Panc1 (cell line): ENCODE measurements at regions not wholly inside any gene's neighbourhood (a gene's known extent, or its start where the extent isn't known, plus 50 kb on each side); places are given as distances from the start of the nearest gene placed in this dataset.

ENCODE experiments used
- ATAC-seq: fragments of 200-7000 bp; cut with Tn5 transposase; 2 replicates; pipeline ENCODE4 v1.9.1; 2020; ENCODE audit warnings: mild to moderate bottlenecking, moderate library complexity
- BruUV-seq: library from RNA; stranded (reverse); fragments of 400-500 nt; replicated peaks from 2 replicates; lab custom pipeline; 2021; lab: Mats Ljungman, UMichigan
- CTCF ChIA-PET: fragments of 300-600 bp; sonication (Branson Sonifier 250); formaldehyde crosslinking; loops from one replicate; lab custom pipeline; 2022; ENCODE audit warnings: antibody characterized with exemption; lab: Charles Lee
- POLR2A ChIA-PET: fragments of 300-600 bp; sonication (Branson Sonifier 250); formaldehyde crosslinking; loops from one replicate; lab custom pipeline; 2022; ENCODE audit warnings: antibody characterized with exemption; lab: Charles Lee
- DNase-seq: peaks from one replicate; pipeline ENCODE4 v3.0.0-alpha.2; 2010; ENCODE audit warnings: low read depth, low spot score
- H3K27ac ChIP-seq: 2 replicates; pipeline ENCODE4 v1.5.1; 2011; ENCODE audit warnings: mild to moderate bottlenecking, low read length, inconsistent platforms
- H3K27me3 ChIP-seq: fragments of 200-500 bp; sonication (Bioruptor generic); 2 replicates; pipeline ENCODE4 v1.6.0; 2014; ENCODE audit warnings: low read length, inconsistent platforms; ENCODE audit not compliant: control insufficient read depth, insufficient read depth
- H3K36me3 ChIP-seq: fragments of 200-500 bp; sonication (Bioruptor generic); 2 replicates; pipeline ENCODE4 v1.5.1; 2014; ENCODE audit warnings: inconsistent platforms, mild to moderate bottlenecking, low read length, moderate library complexity; ENCODE audit not compliant: control insufficient read depth, insufficient read depth
- H3K4me1 ChIP-seq: 2 replicates; pipeline ENCODE4 v1.5.1; 2011; ENCODE audit warnings: inconsistent platforms, mild to moderate bottlenecking, low read length, moderate library complexity; ENCODE audit not compliant: control insufficient read depth, insufficient read depth
- H3K4me3 ChIP-seq, 2 experiments: 2 replicates each; pipeline ENCODE4 v1.5.1; 2011 to 2012; ENCODE audit warnings: low read depth in 2 of 2, low read length in 2 of 2, mild to moderate bottlenecking in 2 of 2, inconsistent platforms in 1 of 2, moderate library complexity in 1 of 2
- H3K9me3 ChIP-seq: fragments of 200-500 bp; sonication (Bioruptor generic); 2 replicates; pipeline ENCODE4 v1.5.1; 2014; ENCODE audit warnings: low read depth, mild to moderate bottlenecking, inconsistent platforms, low read length, moderate library complexity; ENCODE audit not compliant: control insufficient read depth, insufficient read depth
- POLR2AphosphoS5 ChIP-seq: IDR thresholded peaks from 2 replicates; pipeline ENCODE4 v1.6.1; 2012; ENCODE audit warnings: mild to moderate bottlenecking, low read depth, low read length, moderate library complexity
- SIN3A ChIP-seq: IDR thresholded peaks from 2 replicates; pipeline ENCODE4 v1.6.1; 2012; ENCODE audit warnings: low read depth, mild to moderate bottlenecking, low read length, moderate library complexity, borderline replicate concordance; ENCODE audit not compliant: insufficient read depth
- TCF7L2 ChIP-seq: IDR thresholded peaks from 2 replicates; pipeline ENCODE4 v1.6.1; 2011; ENCODE audit warnings: mild to moderate bottlenecking, low read depth, low read length, inconsistent platforms
- in situ Hi-C: cut with HindIII; loops from 2 replicates; pipeline ENCODE4 v1.10.0; 2016; ENCODE audit warnings: low sequenced_read_pairs, low pct_unique_long_range_greater_than_20kb
- intact Hi-C: fragments of 100-400 bp; cut with micrococcal nuclease; formaldehyde crosslinking; loops from one replicate; pipeline ENCODE4 v1.10.0; 2022; ENCODE audit not compliant: unreplicated experiment
- TF ChIP-seq, protein P1 (sequence below), 2 experiments: IDR thresholded peaks; 2 replicates each; pipeline ENCODE4 v1.6.1; 2011 to 2012; ENCODE audit warnings: low read depth in 2 of 2, control low read depth in 1 of 2, low read length in 1 of 2, mild to moderate bottlenecking in 1 of 2, moderate library complexity in 1 of 2; ENCODE audit not compliant: insufficient read depth in 1 of 2
- TF ChIP-seq, protein P2 (sequence below): fragments of 450-650 bp; IDR thresholded peaks from 2 replicates; pipeline ENCODE4 v1.5.1; 2017; ENCODE audit warnings: mild to moderate bottlenecking

DNA sequence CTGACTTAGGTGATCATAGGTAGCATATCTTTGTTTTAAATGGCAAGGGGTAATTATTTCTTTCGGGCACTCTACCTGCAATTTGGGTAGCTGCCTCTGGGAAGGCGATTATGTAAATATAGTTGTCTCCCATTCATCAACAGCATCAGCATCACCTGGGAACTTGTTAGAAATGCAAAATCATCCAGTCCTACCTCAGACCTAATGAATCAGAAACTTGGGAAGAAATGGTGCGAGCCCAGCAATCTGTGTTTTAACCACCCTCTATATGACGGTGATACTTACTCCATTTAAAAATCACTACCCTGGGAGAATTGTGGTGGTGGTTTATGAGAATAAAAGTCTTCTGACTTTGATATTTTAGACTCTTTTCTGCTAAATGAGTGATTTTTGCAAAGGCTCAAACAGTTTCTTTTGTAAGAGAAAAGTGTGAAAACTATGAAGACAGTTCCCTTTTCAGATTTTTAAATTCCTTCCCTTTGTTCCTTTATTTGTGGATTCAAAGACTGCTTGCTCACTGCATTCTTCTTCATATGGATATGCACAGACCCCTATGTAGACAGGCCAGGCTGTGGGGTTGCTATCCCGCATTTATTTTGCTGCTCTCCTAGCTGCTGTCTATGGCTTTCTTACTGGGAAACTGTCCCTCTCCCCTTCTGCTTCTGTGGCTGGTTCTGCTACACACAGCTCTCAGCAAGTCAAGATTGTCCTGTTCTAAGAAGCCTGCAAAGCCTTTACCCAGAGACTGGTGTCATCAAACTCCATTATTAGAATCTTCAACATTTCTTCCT, 365.3 kb downstream of the RNF144B start:
- DNase-seq: no peak
- H3K36me3 ChIP-seq: no peaks in the 10 kb centered on the region
- ChIA-PET POLR2A (no interaction called here), CTCF (no interaction called here)
- no peak overlapping the region for H3K27ac ChIP-seq
- no peaks in the 10 kb centered on the region for H3K4me1 ChIP-seq
- in situ Hi-C loops: no loop called here
- TF ChIP-seq, protein P1, sequence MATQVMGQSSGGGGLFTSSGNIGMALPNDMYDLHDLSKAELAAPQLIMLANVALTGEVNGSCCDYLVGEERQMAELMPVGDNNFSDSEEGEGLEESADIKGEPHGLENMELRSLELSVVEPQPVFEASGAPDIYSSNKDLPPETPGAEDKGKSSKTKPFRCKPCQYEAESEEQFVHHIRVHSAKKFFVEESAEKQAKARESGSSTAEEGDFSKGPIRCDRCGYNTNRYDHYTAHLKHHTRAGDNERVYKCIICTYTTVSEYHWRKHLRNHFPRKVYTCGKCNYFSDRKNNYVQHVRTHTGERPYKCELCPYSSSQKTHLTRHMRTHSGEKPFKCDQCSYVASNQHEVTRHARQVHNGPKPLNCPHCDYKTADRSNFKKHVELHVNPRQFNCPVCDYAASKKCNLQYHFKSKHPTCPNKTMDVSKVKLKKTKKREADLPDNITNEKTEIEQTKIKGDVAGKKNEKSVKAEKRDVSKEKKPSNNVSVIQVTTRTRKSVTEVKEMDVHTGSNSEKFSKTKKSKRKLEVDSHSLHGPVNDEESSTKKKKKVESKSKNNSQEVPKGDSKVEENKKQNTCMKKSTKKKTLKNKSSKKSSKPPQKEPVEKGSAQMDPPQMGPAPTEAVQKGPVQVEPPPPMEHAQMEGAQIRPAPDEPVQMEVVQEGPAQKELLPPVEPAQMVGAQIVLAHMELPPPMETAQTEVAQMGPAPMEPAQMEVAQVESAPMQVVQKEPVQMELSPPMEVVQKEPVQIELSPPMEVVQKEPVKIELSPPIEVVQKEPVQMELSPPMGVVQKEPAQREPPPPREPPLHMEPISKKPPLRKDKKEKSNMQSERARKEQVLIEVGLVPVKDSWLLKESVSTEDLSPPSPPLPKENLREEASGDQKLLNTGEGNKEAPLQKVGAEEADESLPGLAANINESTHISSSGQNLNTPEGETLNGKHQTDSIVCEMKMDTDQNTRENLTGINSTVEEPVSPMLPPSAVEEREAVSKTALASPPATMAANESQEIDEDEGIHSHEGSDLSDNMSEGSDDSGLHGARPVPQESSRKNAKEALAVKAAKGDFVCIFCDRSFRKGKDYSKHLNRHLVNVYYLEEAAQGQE (IDR thresholded peaks at IDR 0.05; ENCODE audit: insufficient read depth in 1 of 2, low read depth in 2 of 2, low read length in 1 of 2): no peak
- TF ChIP-seq SIN3A: no peak
- TF ChIP-seq, protein P2, sequence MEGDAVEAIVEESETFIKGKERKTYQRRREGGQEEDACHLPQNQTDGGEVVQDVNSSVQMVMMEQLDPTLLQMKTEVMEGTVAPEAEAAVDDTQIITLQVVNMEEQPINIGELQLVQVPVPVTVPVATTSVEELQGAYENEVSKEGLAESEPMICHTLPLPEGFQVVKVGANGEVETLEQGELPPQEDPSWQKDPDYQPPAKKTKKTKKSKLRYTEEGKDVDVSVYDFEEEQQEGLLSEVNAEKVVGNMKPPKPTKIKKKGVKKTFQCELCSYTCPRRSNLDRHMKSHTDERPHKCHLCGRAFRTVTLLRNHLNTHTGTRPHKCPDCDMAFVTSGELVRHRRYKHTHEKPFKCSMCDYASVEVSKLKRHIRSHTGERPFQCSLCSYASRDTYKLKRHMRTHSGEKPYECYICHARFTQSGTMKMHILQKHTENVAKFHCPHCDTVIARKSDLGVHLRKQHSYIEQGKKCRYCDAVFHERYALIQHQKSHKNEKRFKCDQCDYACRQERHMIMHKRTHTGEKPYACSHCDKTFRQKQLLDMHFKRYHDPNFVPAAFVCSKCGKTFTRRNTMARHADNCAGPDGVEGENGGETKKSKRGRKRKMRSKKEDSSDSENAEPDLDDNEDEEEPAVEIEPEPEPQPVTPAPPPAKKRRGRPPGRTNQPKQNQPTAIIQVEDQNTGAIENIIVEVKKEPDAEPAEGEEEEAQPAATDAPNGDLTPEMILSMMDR: no peak
- TF ChIP-seq TCF7L2: no peak
- no peak for TF ChIP-seq POLR2AphosphoS5
- H3K4me3 ChIP-seq: no peak overlapping the region
- no peaks in the 10 kb centered on the region for H3K9me3 ChIP-seq
- intact Hi-C loops: loop anchor here (10.0 kb wide), 1 partner anchor 1102 kb away; no protein-coding TSS in a partner anchor
- no peaks in the 10 kb centered on the region for H3K27me3 ChIP-seq
- no TSS peak for BruUV-seq
- ATAC-seq: no peak

GRCh38 chr6:18753076-18753475, 365.9 kb downstream of the RNF144B start:
- DNase-seq: no peak
- ATAC-seq: no peak
- POLR2A ChIA-PET: no interaction called here
- Histone ChIP-seq H3K27ac (no peak overlapping the region), H3K4me1 (no peaks in the 10 kb centered on the region), H3K36me3 (no peaks in the 10 kb centered on the region), H3K27me3 (no peaks in the 10 kb centered on the region), H3K9me3 (no peaks in the 10 kb centered on the region), H3K4me3 (no peak overlapping the region)
- BruUV-seq: no TSS peak
- intact Hi-C loops: loop anchor here (10.0 kb wide), 1 partner anchor 1102 kb away; no protein-coding TSS in a partner anchor
- TF ChIP-seq TCF7L2 (no peak), SIN3A (no peak), POLR2AphosphoS5 (no peak)
- TF ChIP-seq, protein P2: no peak
- TF ChIP-seq, protein P1 (IDR thresholded peaks at IDR 0.05; ENCODE audit: insufficient read depth in 1 of 2, low read depth in 2 of 2, low read length in 1 of 2): no peak
- in situ Hi-C loops: no loop called here
- CTCF ChIA-PET: no interaction called here
